ENCODE measurements at regions not wholly inside any gene's neighbourhood (a gene's known extent, or its start where the extent isn't known, plus 50 kb on each side); places are given as distances from the start of the nearest gene placed in this dataset.
"Not testable (repeated sequence)": the region's sequence is repeated elsewhere in the genome, so short reads cannot be mapped to it uniquely, and the experiment has no call there.

GRCh38 chr5:167296661-167297060 is 994.8 kb upstream of the WWC1 start:
- no peak for DNase-seq (ENCODE audit: low read depth)
- no peak for TF ChIP-seq CTCF (IDR thresholded peaks at IDR 0.05; ENCODE audit: low read depth, low read length, missing control alignments)
- no peak overlapping the region for H3K4me3 ChIP-seq (ENCODE audit: low read depth, low read length)

GRCh38 chr5:167299861-167300260 is 991.6 kb upstream of the WWC1 start:
- H3K4me3 ChIP-seq (ENCODE audit: low read depth, low read length); DNase-seq (ENCODE audit: low read depth): not testable (repeated sequence)

GRCh38 chr5:167303582-167303981 is 987.9 kb upstream of the WWC1 start:
- DNase-seq (ENCODE audit: low read depth), result no peak
- no peak overlapping the region for H3K4me3 ChIP-seq (ENCODE audit: low read depth, low read length)
- no peak for TF ChIP-seq CTCF (IDR thresholded peaks at IDR 0.05; ENCODE audit: low read depth, low read length, missing control alignments)

GRCh38 chr5:167304834-167305469 is 986.5 kb upstream of the WWC1 start:
- TF ChIP-seq CTCF (IDR thresholded peaks at IDR 0.05; ENCODE audit: low read depth, low read length, missing control alignments), result no peak
- DNase-seq (ENCODE audit: low read depth), result no peak
- H3K4me3 ChIP-seq (ENCODE audit: low read depth, low read length), result no peak overlapping the region

GRCh38 chr5:167305591-167306213 is 985.7 kb upstream of the WWC1 start:
- no peak overlapping the region for H3K4me3 ChIP-seq (ENCODE audit: low read depth, low read length)
- no peak for TF ChIP-seq CTCF (IDR thresholded peaks at IDR 0.05; ENCODE audit: low read depth, low read length, missing control alignments)
- DNase-seq (ENCODE audit: low read depth), result no peak

GRCh38 chr5:167307042-167307441 is 984.4 kb upstream of the WWC1 start:
- TF ChIP-seq CTCF (IDR thresholded peaks at IDR 0.05; ENCODE audit: low read depth, low read length, missing control alignments), result no peak
- no peak overlapping the region for H3K4me3 ChIP-seq (ENCODE audit: low read depth, low read length)
- no peak for DNase-seq (ENCODE audit: low read depth)

- no peak for TF ChIP-seq CTCF (IDR thresholded peaks at IDR 0.05; ENCODE audit: low read depth, low read length, missing control alignments)
- no peak for DNase-seq (ENCODE audit: low read depth)
- H3K4me3 ChIP-seq (ENCODE audit: low read depth, low read length), result no peak overlapping the region
Observed at GRCh38 chr5:167308466-167308865, 983.0 kb upstream of the WWC1 start.

All from GM12864 (cell line).